Lower leg skin (tissue), 4 donors: ENCODE measurements at regions not wholly inside any gene's neighbourhood (a gene's known extent, or its start where the extent isn't known, plus 50 kb on each side); places are given as distances from the start of the nearest gene placed in this dataset.

Source experiments
- DNase-seq, 2 donors: peaks; one replicate each; pipeline ENCODE4 v3.0.0-alpha.2; 2019; ENCODE audit warnings: low spot score in 2 of 2
- H3K4me3 ChIP-seq: fragments of 200-600 bp; sonication (generic); 2 replicates; pipeline ENCODE4 v1.5.1; 2017; ENCODE audit warnings: mild to moderate bottlenecking, low read depth; ENCODE audit not compliant: poor library complexity, severe bottlenecking
- POLR2A ChIP-seq, 2 donors: fragments of 450-650 bp; IDR thresholded peaks; one replicate each; pipeline ENCODE4 v1.6.1; 2016 to 2017; ENCODE audit warnings: antibody characterized with exemption in 2 of 2, mild to moderate bottlenecking in 1 of 2, moderate library complexity in 1 of 2
- WGBS, 2 donors: methylation state at CpG; one replicate each; pipeline ENCODE4 v1.1.5; 2018; 5-methylcytosine and 5-hydroxymethylcytosine counted together
- intact Hi-C: fragments of 100-400 bp; cut with DNase I; formaldehyde crosslinking; loops from one replicate; pipeline ENCODE4 v1.15.0; 2023; ENCODE audit warnings: low total_unique reads
- TF ChIP-seq, protein P1 (sequence below), 3 donors: fragments of 450-650 bp; IDR thresholded peaks; one replicate each; pipeline ENCODE4 v1.5.1; 2016; ENCODE audit warnings: antibody characterized with exemption in 3 of 3, mild to moderate bottlenecking in 3 of 3, moderate library complexity in 2 of 3

DNA sequence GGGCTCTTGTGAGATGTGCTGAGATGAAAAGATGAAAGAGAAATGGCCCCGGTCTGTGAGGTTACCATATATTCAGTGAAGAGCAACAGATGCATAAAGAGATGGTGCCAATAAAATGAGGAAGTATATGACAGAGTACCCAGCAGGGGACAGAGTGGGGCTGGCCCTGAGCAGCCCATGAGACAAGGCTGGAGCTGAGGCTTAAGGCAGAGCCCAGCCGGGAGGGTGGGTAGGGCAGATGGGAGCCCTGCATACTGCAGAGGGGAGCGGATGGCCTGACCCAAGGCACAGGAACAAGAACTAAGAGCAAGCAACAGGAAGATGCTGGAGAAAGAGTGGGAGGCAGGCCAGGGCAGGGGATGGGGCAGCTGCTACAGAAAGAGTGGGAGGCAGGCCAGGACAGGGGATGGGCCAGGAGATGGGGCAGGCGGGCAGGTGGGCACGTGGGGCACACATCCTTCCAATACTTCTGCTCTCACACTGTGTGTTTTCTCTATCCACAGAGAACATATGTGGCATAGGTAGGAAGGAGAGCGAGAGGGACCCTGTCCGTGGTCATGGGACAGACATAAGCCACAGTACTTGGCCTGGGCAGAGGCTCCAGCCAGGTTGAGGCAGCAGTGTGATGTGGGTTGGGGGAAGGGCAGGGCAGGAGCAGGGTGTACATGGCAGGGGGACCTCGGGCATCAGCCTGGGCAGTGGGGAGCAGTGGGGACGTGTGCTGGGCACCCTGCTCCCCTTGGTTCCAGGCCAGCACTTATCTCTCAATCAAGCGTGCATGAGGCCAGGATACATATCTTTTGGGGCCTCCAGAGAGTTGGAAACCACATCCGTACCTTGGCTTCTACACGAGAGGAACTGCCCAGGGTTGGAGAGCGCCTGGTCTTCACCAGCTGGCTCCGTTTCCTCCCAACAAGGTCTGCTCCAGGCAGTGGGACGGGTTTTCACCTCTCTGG is 91.6 kb upstream of the IKZF1 start:
- no peak for TF ChIP-seq POLR2A (IDR thresholded peaks at IDR 0.05)
- TF ChIP-seq, protein P1, sequence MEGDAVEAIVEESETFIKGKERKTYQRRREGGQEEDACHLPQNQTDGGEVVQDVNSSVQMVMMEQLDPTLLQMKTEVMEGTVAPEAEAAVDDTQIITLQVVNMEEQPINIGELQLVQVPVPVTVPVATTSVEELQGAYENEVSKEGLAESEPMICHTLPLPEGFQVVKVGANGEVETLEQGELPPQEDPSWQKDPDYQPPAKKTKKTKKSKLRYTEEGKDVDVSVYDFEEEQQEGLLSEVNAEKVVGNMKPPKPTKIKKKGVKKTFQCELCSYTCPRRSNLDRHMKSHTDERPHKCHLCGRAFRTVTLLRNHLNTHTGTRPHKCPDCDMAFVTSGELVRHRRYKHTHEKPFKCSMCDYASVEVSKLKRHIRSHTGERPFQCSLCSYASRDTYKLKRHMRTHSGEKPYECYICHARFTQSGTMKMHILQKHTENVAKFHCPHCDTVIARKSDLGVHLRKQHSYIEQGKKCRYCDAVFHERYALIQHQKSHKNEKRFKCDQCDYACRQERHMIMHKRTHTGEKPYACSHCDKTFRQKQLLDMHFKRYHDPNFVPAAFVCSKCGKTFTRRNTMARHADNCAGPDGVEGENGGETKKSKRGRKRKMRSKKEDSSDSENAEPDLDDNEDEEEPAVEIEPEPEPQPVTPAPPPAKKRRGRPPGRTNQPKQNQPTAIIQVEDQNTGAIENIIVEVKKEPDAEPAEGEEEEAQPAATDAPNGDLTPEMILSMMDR (IDR thresholded peaks at IDR 0.05): no peak
- intact Hi-C loops: no loop called here
- no peak for DNase-seq
- H3K4me3 ChIP-seq: no peak overlapping the region
- WGBS, 2 donors: 64 to 72% methylated on average over 14 to 15 of the region's 15 CpGs

DNA sequence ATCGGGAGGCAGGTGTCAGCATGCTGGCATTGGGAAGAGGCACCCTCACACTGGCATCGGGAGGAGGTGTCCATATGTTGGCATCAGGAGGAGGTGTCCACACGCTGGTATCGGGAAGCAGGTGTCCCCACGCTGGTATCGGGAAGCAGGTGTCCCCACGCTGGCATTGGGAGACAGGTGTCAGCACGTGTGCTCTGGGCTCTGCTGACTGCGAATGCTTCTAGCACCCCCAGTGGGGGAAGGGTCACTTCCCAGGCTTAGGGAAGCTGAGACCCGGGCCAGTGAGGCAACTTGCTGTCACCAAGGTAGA is 92.5 kb upstream of the IKZF1 start:
- H3K4me3 ChIP-seq: no peak overlapping the region
- 78 to 87% methylated on average over 10 of the region's 10 CpGs for WGBS, 2 donors
- no peak for DNase-seq
- intact Hi-C loops: no loop called here
- TF ChIP-seq, protein P1 (IDR thresholded peaks at IDR 0.05): no peak
- no peak for TF ChIP-seq POLR2A (IDR thresholded peaks at IDR 0.05)

DNA sequence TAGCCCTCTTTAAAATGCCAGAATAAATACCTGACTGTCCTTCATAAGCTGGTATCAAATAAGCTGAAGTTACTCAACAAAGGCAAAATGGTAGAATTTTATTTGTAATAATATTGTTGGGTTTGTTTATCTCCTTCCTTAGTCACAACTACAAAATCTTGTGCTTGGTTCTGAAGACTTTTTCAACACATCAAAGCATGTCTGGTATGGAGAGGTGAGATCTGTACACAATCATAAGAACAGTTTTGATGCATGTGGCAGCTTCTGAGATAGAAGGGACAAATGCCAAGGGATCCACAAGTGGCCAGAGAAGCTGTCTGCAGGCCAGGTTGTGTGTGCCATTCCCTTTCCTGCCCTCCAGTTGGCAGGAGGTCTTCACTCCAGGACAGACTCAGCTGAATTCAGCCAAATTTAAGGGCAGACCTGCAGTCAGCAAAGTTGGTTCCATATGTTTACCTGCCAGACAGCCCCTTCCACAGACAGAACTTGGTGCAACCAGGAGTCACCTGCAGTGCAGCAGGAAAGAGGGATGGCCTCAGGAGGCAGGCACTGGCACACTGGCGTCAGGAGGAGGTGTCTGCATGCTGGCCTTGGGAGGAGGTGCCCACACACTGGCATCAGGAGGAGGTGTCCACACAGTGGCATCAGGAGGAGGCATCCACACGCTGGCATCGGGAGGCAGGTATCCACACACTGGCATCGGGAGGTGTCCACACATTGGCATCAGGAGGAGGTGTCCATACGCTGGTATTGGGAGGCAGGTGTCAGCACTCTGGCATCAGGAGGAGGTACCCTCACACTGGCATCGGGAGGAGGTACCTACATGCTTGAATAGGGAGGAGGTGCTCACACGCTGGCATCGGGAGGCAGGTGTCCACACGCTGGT is 93.1 kb upstream of the IKZF1 start:
- DNase-seq: no peak
- no peak overlapping the region for H3K4me3 ChIP-seq
- intact Hi-C loops: no loop called here
- WGBS, 2 donors: 88% methylated on average over 9 of the region's 9 CpGs
- no peak for TF ChIP-seq POLR2A (IDR thresholded peaks at IDR 0.05)
- TF ChIP-seq, protein P1 (IDR thresholded peaks at IDR 0.05): no peak

DNA sequence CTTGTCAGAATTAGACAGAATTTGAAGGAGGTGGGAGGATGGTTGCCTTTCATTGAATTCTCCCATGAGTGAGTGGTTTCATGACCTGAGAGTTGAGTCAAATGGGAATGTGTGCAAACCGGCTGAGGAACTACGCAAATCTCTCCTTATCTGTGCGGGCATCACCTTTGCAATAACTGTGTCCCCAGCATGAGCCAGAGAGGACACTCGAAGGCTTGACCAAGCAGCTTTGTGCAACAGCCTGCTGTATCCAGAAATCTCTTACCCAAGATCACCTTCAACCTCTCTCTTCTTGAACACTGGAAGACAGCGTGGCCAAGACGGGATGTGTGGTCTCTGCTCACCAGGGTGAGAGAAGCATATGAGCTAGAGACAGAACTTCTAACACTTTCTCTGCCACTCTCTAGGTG is 93.8 kb upstream of the IKZF1 start:
- TF ChIP-seq, protein P1 (IDR thresholded peaks at IDR 0.05): no peak
- TF ChIP-seq POLR2A (IDR thresholded peaks at IDR 0.05): no peak
- intact Hi-C loops: no loop called here
- no peak overlapping the region for H3K4me3 ChIP-seq
- no peak for DNase-seq
- 82 to 83% methylated on average over 6 of the region's 6 CpGs for WGBS, 2 donors

DNA sequence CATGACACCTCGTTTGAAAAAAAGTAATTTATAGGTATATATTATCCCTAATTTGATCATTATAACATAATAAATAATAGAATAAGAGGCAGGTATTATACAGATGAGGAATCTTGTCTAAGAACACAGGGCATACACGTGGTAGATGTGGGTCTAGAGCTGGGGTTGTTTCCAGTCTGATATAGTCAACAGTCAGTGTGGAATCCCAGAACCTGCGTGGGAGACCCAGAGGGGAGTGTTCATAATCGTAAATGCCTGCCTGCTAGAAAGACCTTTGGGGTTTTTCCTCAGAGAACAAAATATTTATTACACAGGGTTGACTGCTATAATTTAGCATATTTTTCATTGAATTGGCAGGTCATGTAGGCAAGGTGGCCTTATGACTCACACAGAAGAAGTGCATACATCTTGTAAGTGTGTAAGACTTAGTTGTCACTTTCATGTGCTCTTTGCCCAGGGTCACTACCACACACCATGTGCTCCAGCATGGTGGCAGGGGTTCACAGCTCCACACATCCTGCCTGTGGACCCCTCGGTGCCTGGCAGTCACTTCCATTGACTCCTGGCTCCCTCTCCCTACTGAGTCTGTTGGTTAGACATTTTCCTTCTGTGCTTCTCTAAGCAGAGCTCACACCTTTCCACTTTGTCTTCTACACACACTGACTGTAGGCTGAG is 94.9 kb upstream of the IKZF1 start:
- intact Hi-C loops: no loop called here
- WGBS, 2 donors: 53 to 62% methylated on average over 5 of the region's 5 CpGs
- DNase-seq: no peak
- TF ChIP-seq, protein P1 (IDR thresholded peaks at IDR 0.05): no peak
- no peak for TF ChIP-seq POLR2A (IDR thresholded peaks at IDR 0.05)
- no peak overlapping the region for H3K4me3 ChIP-seq
